Effector CD4-positive, alpha-beta T cell (primary cell): ENCODE measurements at regions not wholly inside any gene's neighbourhood (a gene's known extent, or its start where the extent isn't known, plus 50 kb on each side); places are given as distances from the start of the nearest gene placed in this dataset.

Experiments used
- DNase-seq: peaks from one replicate; pipeline ENCODE4 v3.0.0-alpha.2; 2020

DNA sequence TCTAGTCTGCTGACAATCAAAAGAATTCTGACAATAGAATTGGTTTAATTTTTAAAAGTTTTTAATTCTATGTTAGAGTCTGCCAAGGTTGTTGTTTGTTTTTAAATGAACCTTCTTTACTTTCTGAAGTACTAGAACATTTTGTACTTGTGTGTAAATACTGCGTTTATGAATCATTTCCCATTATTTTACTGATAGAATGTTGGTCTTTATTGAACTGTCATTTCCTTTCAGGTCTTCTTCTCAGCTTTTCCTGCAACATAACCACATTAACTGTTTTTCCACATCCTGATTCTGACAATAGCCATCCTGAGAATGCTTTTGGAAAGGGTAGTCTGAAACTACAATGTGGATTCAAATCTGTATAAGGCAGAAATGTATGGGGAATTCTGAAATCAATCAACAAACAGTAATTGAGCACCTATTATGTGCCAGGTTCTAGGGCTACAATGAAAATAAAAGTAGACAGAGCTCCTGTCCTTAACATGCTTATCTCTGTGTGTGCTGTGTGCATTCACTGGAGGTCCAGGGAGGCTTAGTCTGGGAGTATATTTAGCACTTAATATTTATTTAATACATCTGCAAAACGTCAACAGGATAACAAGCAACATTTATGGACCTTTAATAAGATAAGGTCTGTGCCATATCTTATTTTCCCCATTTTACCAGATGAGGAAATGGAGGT lies 73.1 kb upstream of the SLC38A2 start:
- no peak for DNase-seq

DNA sequence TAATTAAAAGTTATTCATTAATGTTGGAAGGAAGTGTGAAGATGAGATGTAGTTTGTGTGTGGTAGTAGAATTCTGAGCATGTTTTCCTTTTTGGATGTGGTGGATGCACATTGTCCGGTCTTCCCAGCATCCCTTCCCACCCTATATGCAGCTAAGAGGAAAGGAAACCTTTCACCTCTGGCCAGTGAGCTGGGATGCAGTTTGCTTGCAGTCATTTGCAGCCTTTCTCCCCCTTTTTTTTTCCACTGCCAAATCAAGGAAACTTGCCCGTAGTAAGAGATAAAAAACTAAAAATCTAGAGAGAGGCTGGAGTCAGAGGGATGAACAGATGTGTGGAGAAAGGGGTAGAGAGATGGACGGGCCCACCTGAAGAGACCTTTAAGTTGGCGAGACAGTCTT lies 72.5 kb upstream of the SLC38A2 start:
- DNase-seq: no peak

GRCh38 chr12:46443594-46444263 lies 71.2 kb upstream of the SLC38A2 start:
- no peak for DNase-seq

DNA sequence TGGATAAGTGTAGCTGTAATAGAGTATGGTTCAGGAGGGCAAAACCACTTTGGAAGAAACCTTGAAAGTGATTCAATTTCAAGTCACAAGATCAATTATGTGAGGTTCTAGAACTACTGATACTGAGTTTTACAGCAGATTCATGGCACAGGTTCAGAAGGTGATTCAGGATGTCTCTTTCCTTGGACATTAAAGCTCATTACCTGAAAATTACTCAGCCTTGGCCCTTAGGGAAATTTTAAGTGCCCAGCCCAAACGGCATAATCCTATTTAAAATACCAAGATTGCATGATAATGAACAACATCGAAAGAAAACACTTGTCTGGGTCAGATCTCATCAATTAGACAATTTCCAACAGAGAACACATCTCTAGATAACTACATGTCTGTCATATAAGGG lies 70.2 kb upstream of the SLC38A2 start:
- no peak for DNase-seq

- DNase-seq: no peak
Observed at GRCh38 chr12:46442239-46442638, 69.7 kb upstream of the SLC38A2 start.

GRCh38 chr12:46439793-46440511 lies 67.4 kb upstream of the SLC38A2 start:
- DNase-seq: no peak

GRCh38 chr12:46438719-46439319 lies 66.2 kb upstream of the SLC38A2 start:
- no peak for DNase-seq

GRCh38 chr12:46438256-46438655 lies 65.7 kb upstream of the SLC38A2 start:
- no peak for DNase-seq

GRCh38 chr12:46437469-46437868 lies 64.9 kb upstream of the SLC38A2 start:
- DNase-seq: no peak

DNA sequence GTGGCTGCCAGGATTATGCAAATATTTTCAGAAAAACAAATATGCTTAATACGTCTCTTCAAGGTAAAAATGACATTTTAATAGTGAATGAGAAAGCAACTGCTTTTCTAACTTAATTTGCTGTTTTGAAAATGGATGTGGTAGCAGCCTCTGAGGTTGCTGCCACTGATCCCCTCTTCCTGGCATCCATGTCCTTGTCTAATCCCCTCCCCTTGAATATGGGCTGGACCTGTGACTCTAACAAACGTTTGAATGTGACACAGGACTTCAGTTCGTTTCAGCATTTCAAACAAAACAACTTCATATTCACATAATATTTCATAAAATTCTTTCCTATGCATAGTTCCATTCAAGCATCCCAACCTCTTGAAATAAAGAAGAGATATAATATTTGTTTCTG lies 64.2 kb upstream of the SLC38A2 start:
- DNase-seq: no peak

- no peak for DNase-seq
Observed at GRCh38 chr12:46435625-46436024, 63.1 kb upstream of the SLC38A2 start.

- no peak for DNase-seq
Observed at GRCh38 chr12:46435029-46435428, 62.5 kb upstream of the SLC38A2 start.

DNA sequence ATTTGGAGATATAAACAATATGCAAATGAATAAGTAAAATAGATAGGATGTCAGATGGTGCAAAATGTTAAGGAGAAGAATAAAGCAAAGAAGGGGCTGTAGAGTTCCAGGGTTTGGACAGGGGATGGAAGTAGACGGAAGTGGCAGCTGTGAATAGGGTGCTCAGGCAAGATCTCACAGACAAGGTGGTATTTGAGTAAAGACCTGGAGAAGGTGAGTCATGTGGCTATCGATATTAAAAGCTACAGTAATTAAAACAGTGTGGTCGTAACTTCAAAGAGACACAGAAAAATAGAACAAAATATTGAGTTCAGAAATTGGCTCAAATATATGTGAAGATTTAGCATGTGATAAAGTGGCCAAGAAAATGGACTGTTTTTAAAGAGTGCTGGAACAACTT lies 61.3 kb upstream of the SLC38A2 start:
- DNase-seq: no peak

DNA sequence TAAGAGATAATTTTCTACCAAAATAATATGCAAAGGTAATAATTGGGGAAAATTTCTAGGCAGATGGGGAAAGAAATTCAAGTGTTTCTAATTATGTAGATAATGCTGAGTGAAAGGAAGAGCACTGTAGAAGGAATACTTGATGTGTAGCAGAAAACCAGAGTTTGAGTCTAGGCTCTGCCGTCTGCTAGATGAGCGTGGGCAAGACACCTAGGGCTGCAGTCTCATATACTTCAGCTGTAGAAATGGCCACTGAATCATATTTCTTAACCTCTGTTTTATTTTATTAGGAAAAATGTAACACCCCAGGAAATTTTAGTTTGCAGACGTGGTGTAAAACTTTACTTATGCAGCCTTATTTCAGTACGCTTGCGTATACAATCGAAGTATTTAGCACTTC lies 59.8 kb upstream of the SLC38A2 start:
- no peak for DNase-seq

GRCh38 chr12:46430340-46430948 lies 57.9 kb upstream of the SLC38A2 start:
- DNase-seq: no peak
